ENCODE measurements at regions not wholly inside any gene's neighbourhood (a gene's known extent, or its start where the extent isn't known, plus 50 kb on each side); places are given as distances from the start of the nearest gene placed in this dataset.
A peak's percentile ranks its signal among the peaks of the same experiment; 100 is the strongest.

- peak; percentile 21 for DNase-seq (ENCODE audit: insufficient read length, low spot score, missing footprints)
- H3K27me3 ChIP-seq (ENCODE audit: insufficient read depth, low read length) = no peaks in the 10 kb centered on the region
- no peak overlapping the region for H3K27ac ChIP-seq (ENCODE audit: low read depth, low read length)
- H3K4me2 ChIP-seq (ENCODE audit: insufficient read depth, low read length) = no peak overlapping the region
- TF ChIP-seq CTCF (IDR thresholded peaks at IDR 0.05; ENCODE audit: extremely low read depth, low read depth, low read length) = no peak
- H3K36me3 ChIP-seq (ENCODE audit: insufficient read depth, low read length) = no peaks in the 10 kb centered on the region
- no peaks in the 10 kb centered on the region for H3K4me1 ChIP-seq (ENCODE audit: insufficient read depth, low read length)
- H3K4me3 ChIP-seq (ENCODE audit: insufficient read depth, low read length) = no peak overlapping the region
- no peak overlapping the region for H2AFZ ChIP-seq (ENCODE audit: low read length)
- no peaks in the 10 kb centered on the region for H3K79me2 ChIP-seq (ENCODE audit: insufficient read depth, low read length)
- no peaks in the 10 kb centered on the region for H3K9me3 ChIP-seq (ENCODE audit: low read depth, low read length)
- no peaks in the 10 kb centered on the region for H4K20me1 ChIP-seq (ENCODE audit: insufficient read depth, low read length)
Measured at GRCh38 chr2:184336688-184337087, 261.6 kb upstream of the ZNF804A start.

- H3K4me1 ChIP-seq (ENCODE audit: insufficient read depth, low read length) = no peaks in the 10 kb centered on the region
- TF ChIP-seq CTCF (IDR thresholded peaks at IDR 0.05; ENCODE audit: extremely low read depth, low read depth, low read length) = no peak
- no peaks in the 10 kb centered on the region for H3K79me2 ChIP-seq (ENCODE audit: insufficient read depth, low read length)
- H3K4me3 ChIP-seq (ENCODE audit: insufficient read depth, low read length) = no peak overlapping the region
- H3K27me3 ChIP-seq (ENCODE audit: insufficient read depth, low read length) = no peaks in the 10 kb centered on the region
- H3K27ac ChIP-seq (ENCODE audit: low read depth, low read length) = no peak overlapping the region
- H3K9me3 ChIP-seq (ENCODE audit: low read depth, low read length) = no peaks in the 10 kb centered on the region
- no peak overlapping the region for H3K4me2 ChIP-seq (ENCODE audit: insufficient read depth, low read length)
- H3K36me3 ChIP-seq (ENCODE audit: insufficient read depth, low read length) = no peaks in the 10 kb centered on the region
- H4K20me1 ChIP-seq (ENCODE audit: insufficient read depth, low read length) = no peaks in the 10 kb centered on the region
- H2AFZ ChIP-seq (ENCODE audit: low read length) = no peak overlapping the region
- DNase-seq (ENCODE audit: insufficient read length, low spot score, missing footprints) = no peak
Measured at GRCh38 chr2:184338771-184339170, 259.6 kb upstream of the ZNF804A start.

- no peak overlapping the region for H3K4me2 ChIP-seq (ENCODE audit: insufficient read depth, low read length)
Measured at GRCh38 chr2:184339966-184340365, 258.4 kb upstream of the ZNF804A start.

GRCh38 chr2:184346338-184346862 is 251.9 kb upstream of the ZNF804A start:
- no peak overlapping the region for H2AFZ ChIP-seq (ENCODE audit: low read length)
- no peak for DNase-seq (ENCODE audit: insufficient read length, low spot score, missing footprints)
- no peaks in the 10 kb centered on the region for H3K79me2 ChIP-seq (ENCODE audit: insufficient read depth, low read length)
- no peaks in the 10 kb centered on the region for H3K4me1 ChIP-seq (ENCODE audit: insufficient read depth, low read length)
- no peaks in the 10 kb centered on the region for H3K36me3 ChIP-seq (ENCODE audit: insufficient read depth, low read length)
- H3K4me2 ChIP-seq (ENCODE audit: insufficient read depth, low read length) = no peak overlapping the region
- no peaks in the 10 kb centered on the region for H3K9me3 ChIP-seq (ENCODE audit: low read depth, low read length)
- no peak overlapping the region for H3K4me3 ChIP-seq (ENCODE audit: insufficient read depth, low read length)
- no peaks in the 10 kb centered on the region for H4K20me1 ChIP-seq (ENCODE audit: insufficient read depth, low read length)
- no peak for TF ChIP-seq CTCF (IDR thresholded peaks at IDR 0.05; ENCODE audit: extremely low read depth, low read depth, low read length)
- no peak overlapping the region for H3K27ac ChIP-seq (ENCODE audit: low read depth, low read length)
- no peaks in the 10 kb centered on the region for H3K27me3 ChIP-seq (ENCODE audit: insufficient read depth, low read length)

More at GRCh38 chr2:184339966-184340365, 258.4 kb upstream of the ZNF804A start:
- no peaks in the 10 kb centered on the region for H3K27me3 ChIP-seq (ENCODE audit: insufficient read depth, low read length)
- no peak for TF ChIP-seq CTCF (IDR thresholded peaks at IDR 0.05; ENCODE audit: extremely low read depth, low read depth, low read length)
- no peak overlapping the region for H2AFZ ChIP-seq (ENCODE audit: low read length)
- no peak overlapping the region for H3K4me3 ChIP-seq (ENCODE audit: insufficient read depth, low read length)
- no peaks in the 10 kb centered on the region for H4K20me1 ChIP-seq (ENCODE audit: insufficient read depth, low read length)
- H3K9me3 ChIP-seq (ENCODE audit: low read depth, low read length) = no peaks in the 10 kb centered on the region
- no peak for DNase-seq (ENCODE audit: insufficient read length, low spot score, missing footprints)
- H3K79me2 ChIP-seq (ENCODE audit: insufficient read depth, low read length) = no peaks in the 10 kb centered on the region
- H3K4me1 ChIP-seq (ENCODE audit: insufficient read depth, low read length) = no peaks in the 10 kb centered on the region
- H3K27ac ChIP-seq (ENCODE audit: low read depth, low read length) = no peak overlapping the region
- no peaks in the 10 kb centered on the region for H3K36me3 ChIP-seq (ENCODE audit: insufficient read depth, low read length)

Data from osteoblast (primary cell).